ENCODE measurements at regions not wholly inside any gene's neighbourhood (a gene's known extent, or its start where the extent isn't known, plus 50 kb on each side); places are given as distances from the start of the nearest gene placed in this dataset.
"Not testable (repeated sequence)": the region's sequence is repeated elsewhere in the genome, so short reads cannot be mapped to it uniquely, and the experiment has no call there.

- no peak for DNase-seq
These were observed 611.7 kb downstream of the UTRN start for GRCh38 chr6:144896871-144897270.

- DNase-seq: no peak
These were observed 612.3 kb downstream of the UTRN start for GRCh38 chr6:144897441-144897921.

- no peak for DNase-seq
These were observed 613.0 kb downstream of the UTRN start for GRCh38 chr6:144898052-144898689.

- no peak for DNase-seq
These were observed 613.6 kb downstream of the UTRN start for GRCh38 chr6:144898741-144899140.

DNA sequence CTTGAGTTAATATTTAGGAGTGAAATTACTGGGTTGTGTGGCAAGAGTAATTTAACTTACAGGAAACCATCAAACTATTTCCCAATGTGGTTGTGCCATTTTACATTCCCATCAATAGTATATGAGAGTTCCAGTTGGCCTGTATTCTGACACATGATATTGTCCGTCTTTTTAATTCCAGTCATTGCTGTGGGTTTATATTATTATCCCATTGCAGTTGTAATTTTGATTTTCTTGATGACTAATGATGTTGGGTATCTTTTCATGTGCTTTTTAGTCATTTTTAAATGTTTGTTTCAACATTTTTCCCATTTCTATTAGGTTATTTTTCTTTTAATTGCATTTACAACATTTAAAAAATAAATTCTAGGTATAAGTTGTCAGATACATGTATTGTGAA is 614.0 kb downstream of the UTRN start:
- DNase-seq: no peak

DNA sequence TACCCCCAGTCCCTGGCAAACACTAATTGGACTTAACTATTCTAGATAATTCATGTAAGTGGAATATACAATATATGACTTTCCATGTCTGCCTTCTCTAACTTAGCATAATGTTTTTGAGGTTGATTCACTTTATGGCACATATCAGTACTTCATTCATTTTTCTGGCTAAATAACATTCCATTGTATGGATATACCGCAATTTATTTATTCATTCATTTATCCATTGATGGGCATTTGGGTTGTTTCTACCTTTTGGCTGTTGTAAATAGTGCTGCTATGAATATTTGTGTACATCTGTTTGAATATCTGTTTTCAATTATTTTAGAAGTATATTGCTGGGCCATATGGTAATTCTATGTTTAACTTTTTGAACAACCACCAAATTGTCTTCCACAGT is 616.3 kb downstream of the UTRN start:
- no peak for DNase-seq

- DNase-seq: no peak
These were observed 622.9 kb downstream of the UTRN start for GRCh38 chr6:144908004-144908403.

DNA sequence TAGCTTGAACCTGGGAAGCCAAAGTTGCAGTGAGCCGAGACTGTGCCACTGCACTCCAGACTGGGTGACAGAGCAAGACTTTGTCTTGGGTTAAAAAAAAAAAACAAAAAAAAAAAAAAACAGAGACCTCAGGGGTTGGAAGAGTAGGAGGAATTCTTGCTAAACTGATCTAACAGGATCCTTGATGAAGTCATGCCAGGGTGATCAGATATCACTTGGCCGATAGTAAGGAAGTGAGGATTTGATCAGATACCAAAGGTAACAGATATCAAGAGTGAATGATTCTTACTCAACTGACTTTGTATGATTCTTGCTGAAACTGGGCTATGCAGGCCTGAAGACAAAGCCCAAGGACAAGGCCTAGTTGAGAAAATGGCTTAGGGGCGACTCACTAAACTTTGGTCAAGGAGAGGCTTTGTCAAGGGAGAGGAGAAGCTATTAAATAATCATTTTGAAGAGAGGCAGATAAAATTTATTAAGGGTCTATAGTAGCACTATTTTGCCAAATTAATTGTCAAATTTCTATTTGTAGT is 624.7 kb downstream of the UTRN start:
- no peak for DNase-seq

DNA sequence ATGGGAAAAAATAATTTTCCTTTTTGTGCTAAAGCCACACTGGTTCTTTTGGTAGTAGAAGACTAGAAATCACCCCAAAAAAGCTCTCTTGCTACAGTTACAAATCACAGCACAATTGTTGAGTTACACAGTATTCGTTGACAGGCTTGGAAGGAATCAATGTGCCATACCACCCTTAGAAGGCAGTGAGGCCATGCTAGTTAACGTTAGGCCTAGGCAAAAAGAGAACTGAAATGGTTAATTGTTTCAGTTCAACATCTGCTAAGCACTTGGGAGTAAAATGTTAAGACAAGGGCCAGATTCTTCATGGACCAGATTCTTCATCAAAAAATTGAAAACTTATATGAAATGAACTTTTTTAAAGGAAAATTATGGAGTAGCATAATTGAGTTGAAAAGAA is 626.2 kb downstream of the UTRN start:
- DNase-seq: no peak

DNA sequence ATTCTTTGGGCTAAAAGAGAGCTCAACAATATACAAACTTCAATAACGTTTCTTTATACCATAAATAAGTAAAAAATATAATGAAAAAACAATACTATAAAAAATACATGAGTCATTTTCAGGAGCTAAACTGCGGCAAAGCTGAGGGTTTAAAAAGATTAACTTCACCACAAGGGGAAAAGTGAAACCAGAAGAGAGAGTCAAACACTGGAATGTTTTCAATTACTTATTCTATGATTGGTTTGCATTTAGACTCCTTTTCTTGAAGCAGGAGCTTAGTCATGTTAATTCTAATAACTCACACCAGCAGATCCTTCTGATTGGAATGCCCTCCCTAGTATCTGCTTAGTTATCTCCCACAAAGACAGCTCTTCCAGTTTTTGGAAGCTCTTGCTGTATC is 627.3 kb downstream of the UTRN start:
- DNase-seq: no peak

DNA sequence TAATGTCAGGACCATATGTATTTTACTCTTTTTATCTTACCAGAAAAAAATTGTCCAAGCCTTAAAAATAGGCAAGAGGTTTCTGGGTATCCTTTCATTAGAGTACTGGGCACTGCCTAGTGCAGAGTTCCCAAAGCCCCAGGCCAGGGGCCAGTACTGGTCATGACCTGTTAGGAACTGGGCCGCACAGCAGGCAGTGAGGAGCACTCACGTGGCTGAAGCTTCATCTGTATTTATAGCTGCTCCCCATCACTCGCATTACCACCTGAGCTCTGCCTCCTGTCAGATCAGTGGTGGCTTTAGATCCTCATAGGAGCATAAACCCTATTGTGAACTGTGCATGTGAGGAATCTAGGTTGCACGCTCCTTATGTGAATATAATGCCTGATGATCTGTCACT is 632.9 kb downstream of the UTRN start:
- no peak for DNase-seq

DNA sequence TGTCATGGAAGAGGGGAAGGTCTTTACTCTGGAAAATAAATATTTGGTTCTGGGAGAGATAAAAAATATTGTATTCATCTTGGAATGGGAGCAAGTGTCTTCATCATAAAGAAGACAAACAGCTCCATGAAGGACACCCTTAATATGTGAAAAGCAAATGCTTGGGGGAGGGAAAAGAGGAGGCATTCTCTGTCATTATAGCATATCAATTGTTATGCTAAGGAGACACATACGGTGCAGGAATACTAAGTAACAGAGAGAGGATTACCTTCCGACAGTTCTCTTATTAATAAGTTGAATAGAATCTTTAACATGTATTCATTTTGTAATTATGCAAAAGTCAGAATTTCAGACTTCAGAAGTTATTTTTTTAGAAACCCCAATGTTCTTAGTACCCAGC is 634.4 kb downstream of the UTRN start:
- no peak for DNase-seq

DNA sequence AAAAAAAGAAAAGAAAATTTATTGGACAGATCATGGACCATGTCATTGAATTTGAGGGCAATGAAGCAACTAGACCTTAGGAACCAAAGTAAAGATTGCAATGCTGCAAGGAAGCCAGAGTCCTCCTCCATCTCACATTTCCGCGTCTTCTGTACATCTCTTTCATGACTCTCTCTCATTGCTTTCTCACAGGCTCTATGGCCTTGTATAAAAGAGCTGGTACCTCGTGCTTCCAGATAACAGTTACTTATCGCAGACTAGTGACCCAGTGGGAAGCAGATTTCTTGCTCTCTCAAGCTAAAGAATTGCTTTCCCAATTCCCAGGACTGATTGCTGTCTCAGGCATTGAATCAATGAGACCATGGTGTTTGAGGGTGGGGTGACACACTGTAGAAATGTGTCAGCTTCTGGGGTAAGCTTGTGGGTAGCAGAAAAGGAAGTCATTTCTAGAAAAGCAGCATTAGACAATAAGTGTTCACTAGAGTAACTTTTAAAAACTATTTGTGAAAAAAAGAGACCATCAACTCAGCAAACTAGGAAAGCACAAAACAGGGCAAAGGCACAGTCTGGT is 635.3 kb downstream of the UTRN start:
- DNase-seq: no peak

DNA sequence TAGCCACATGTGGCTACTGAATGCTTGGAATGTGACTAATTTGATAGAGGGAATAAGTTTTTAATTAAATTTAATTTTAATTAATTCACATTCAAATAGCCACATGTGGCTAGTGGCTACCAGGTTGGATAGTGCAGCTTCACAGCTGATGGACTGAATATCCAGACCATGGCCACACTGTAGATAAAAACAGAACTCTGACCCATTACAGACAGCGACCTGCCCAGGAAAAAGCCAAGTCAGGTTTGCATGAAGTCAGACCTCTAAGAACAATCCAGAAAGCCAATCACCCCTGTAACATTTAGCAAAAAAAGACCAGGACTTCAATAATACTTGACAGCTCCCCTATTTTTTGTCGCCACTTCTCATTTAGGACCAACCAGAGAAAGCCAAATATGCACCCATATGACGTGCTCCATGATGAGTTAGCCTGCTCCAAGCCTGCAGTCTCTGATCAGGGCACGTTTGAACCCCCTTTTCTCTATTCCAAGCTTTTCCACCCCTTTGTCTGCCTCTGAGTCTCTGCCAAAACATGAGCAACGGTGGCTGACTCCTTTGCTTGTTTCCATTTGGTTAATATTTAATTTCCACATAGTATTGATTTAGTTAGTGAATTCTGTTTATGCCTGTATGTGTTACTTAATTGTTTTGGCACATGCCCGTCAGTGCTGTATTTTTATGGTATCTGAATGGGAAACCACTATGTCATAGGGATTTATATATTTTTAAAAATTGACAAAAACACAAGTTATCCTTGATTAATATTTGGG is 636.3 kb downstream of the UTRN start:
- DNase-seq: no peak

- DNase-seq: no peak
These were observed 637.1 kb downstream of the UTRN start for GRCh38 chr6:144922120-144922722.

DNA sequence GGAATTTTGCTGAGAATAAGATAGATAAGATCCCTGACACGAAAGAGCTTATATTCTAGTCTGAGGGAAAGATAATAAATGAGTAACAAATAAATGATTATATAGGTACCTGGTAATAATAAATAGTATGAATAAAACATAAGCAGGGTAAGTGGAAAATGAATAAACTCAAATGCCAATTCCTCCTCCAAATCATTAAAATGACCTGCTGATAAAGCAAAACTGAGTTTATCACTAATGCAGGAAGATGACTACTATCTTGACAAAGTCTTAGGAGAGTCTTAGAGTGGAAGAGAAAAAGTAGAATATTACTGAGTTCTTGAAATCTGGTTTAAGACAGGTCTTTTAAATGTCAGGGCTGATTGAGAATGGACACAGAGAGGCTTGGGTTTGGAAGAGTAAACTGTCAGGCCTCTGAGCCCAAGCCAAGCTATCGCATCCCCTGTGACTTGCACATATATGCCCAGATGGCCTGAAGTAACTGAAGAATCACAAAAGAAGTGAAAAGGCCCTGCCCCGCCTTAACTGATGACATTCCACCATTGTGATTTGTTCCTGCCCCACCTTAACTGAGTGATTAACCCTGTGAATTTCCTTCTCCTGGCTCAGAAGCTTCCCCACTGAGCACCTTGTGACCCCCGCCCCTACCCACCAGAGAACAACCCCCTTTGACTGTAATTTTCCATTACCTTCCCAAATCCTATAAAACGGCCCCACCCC is 637.8 kb downstream of the UTRN start:
- DNase-seq: not testable (repeated sequence)

GRCh38 chr6:144923491-144923787 is 638.3 kb downstream of the UTRN start:
- DNase-seq: not testable (repeated sequence)

DNA sequence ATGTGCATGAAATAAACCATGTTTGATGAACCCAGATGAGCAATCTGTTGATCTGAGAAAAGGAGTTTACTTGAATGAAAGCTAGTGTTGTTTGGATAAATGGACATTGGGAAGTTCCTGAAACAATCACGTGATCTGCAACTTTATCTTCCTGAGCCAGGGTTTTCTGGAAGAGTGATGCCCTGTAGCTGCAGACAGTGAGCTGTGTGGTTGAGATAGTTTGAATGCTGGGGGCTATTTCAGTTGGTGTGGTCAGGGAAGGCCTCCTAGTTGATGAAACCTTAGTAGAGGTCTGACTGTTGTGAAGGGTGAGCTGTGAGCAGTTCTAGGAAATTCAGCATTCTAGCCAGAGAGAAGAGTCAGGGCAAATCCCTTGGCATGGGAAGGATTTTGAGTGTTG is 643.7 kb downstream of the UTRN start:
- DNase-seq: no peak

DNA sequence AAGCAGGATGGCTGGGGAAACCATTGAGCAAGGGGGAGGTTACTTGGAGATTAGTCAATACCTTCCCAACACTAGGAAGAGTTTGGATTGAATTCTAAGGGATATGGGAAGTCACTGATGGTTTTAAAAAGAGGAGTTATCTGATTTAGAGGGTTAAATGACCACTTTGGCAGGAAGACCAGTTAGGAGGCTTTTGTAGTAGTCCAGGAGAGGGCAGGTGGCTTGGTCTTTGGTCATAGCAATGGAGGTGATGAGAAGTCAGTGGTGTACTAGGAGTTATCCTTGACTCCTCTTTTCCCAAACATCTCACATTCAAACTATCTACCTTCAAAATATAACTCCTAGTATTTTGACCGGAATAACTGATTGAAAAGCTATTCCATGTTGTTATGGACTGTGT is 644.1 kb downstream of the UTRN start:
- no peak for DNase-seq

DNA sequence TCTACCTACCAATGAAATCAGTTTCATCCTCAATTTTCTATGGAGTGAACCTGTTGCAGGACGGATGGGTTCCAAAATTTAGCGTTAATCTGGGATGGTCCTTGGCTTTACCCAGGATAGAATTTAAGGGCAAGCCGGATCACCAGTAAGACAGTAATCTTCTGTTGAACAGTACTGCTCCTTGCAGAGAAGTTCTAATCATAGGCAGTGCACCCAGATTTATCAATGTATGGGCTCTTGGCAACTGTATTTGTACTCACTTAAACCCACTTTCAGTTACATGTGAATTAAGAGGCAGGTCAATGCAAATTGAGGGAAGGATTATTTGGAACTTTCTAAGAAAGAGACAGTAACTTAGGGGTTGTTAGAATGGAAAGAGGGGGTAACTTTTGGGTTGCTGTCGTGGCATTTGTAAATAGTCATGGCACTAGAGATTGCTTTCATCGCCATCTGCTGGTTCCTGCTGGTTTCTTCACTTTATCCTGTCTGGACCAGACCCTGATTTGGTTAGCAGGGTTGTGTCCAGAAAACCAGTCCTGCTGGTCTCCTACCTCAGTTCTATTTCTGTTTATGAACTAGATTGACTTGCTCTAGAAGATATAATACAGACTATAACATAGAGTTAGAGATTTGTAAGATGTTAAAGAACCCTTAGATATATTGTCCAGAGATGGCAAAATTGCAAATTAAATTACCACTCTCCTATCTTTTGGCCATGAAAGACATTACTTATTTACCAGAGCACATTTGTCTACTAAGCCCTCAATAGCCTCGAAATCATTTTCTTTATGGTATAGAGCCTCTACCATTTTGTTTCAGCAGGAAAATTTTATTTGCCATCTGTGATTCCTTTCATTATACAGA is 646.3 kb downstream of the UTRN start:
- no peak for DNase-seq

- no peak for DNase-seq
These were observed 647.5 kb downstream of the UTRN start for GRCh38 chr6:144932621-144933020.

DNA sequence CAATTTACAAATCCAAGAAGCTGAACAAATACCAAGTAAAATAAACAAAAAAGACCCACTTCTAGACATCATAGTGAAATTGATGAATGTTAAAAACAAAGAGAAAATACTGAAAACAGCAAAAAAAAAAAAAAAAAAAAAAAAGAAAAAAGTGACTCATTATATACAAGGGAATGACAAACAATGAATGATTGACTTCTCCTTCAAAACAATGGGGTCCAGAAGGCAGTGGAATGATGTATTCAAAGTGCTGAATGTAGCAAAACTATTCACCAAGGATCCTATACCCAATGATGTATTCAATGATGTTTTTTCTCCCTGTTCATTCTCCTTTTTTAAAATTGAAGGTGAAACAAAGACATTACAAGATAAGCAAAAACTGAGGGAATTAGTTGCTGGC is 650.0 kb downstream of the UTRN start:
- no peak for DNase-seq

Data from effector CD4-positive, alpha-beta T cell (primary cell).